Gastroesophageal sphincter (tissue), 4 donors: ENCODE measurements at regions not wholly inside any gene's neighbourhood (a gene's known extent, or its start where the extent isn't known, plus 50 kb on each side); places are given as distances from the start of the nearest gene placed in this dataset.

Experiments used
- ATAC-seq: fragments of 150-250 bp; one replicate; pipeline ENCODE4 v1.9.1; 2016; ENCODE audit warnings: mild to moderate bottlenecking, moderate library complexity
- H3K27ac ChIP-seq, 4 donors: fragments of 200-600 bp; sonication (generic) in 3 of 4; 1 replicate in 3 of 4; 2 replicates in 1 of 4; pipeline ENCODE4 v1.5.1; 2016 to 2019
- H3K27me3 ChIP-seq: fragments of 200-600 bp; sonication (generic); one replicate; pipeline ENCODE4 v1.5.1; 2019
- H3K36me3 ChIP-seq, 2 donors: fragments of 200-600 bp; sonication (generic); one replicate each; pipeline ENCODE4 v1.5.1; 2019; ENCODE audit warnings: control low read depth in 1 of 2
- H3K4me1 ChIP-seq, 3 donors: fragments of 200-600 bp; sonication (generic); 1 replicate in 2 of 3; 2 replicates in 1 of 3; pipeline ENCODE4 v1.5.1; 2016 to 2019; ENCODE audit warnings: control low read depth in 2 of 3
- H3K4me3 ChIP-seq, 2 donors: fragments of 200-600 bp; sonication (generic); one replicate each; pipeline ENCODE4 v1.5.1; 2019; ENCODE audit warnings: mild to moderate bottlenecking in 1 of 2, moderate library complexity in 1 of 2
- H3K9me3 ChIP-seq, 3 donors: fragments of 200-600 bp; sonication (generic); one replicate each; pipeline ENCODE4 v1.5.1; 2017 to 2019; ENCODE audit warnings: control low read depth in 2 of 3
- EP300 ChIP-seq: sonication (generic); formaldehyde crosslinking; IDR thresholded peaks from one replicate; pipeline ENCODE4 v1.6.1; 2017; ENCODE audit warnings: antibody characterized with exemption, mild to moderate bottlenecking
- POLR2A ChIP-seq, 2 donors: fragments of 450-650 bp; IDR thresholded peaks; one replicate each; pipeline ENCODE4 v1.6.1; 2017; ENCODE audit warnings: antibody characterized with exemption in 2 of 2, mild to moderate bottlenecking in 2 of 2, moderate library complexity in 1 of 2
- POLR2AphosphoS5 ChIP-seq: sonication (generic); formaldehyde crosslinking; IDR thresholded peaks from one replicate; pipeline ENCODE4 v1.6.1; 2017; ENCODE audit warnings: antibody characterized with exemption
- WGBS, 2 donors: methylation state at CpG; one replicate each; pipeline ENCODE4 v1.1.5; 2018; ENCODE audit warnings: low coverage in 1 of 2; 5-methylcytosine and 5-hydroxymethylcytosine counted together
- TF ChIP-seq, protein P1 (sequence below), 4 experiments: fragments of 200-600 bp in 2 of 4; fragments of 450-650 bp in 2 of 4; sonication (generic) in 1 of 4; IDR thresholded peaks; one replicate each; pipeline ENCODE4 v1.5.1; 2017 to 2019; ENCODE audit warnings: antibody characterized with exemption in 4 of 4, mild to moderate bottlenecking in 2 of 4, moderate library complexity in 2 of 4

DNA sequence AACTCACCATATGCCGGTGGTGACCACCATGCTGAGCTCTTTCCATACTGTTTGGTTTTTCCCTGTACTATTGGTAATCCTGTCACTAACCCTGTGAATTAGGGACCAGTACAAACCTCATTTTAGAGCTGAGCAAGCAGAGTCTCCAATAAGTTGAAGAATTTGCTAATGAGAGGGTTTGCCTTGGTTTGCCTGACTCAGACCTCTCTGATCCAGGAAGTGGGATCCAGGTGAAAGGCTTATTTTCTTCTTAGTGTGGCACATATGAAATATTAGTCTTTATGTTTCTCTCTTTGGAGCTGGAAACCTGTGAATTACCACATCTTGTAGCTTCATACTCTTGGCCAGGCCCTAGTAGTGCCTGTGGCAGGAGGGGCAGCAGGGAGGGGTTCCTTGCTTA is 114.1 kb upstream of the IGFBP3 start:
- Histone ChIP-seq H3K27me3 (no peaks in the 10 kb centered on the region), H3K4me3 (no peak overlapping the region), H3K27ac (no peak overlapping the region), H3K9me3 (no peaks in the 10 kb centered on the region), H3K4me1 (no peaks in the 10 kb centered on the region), H3K36me3 (no peaks in the 10 kb centered on the region)
- TF ChIP-seq POLR2AphosphoS5 = no peak
- TF ChIP-seq, protein P1, sequence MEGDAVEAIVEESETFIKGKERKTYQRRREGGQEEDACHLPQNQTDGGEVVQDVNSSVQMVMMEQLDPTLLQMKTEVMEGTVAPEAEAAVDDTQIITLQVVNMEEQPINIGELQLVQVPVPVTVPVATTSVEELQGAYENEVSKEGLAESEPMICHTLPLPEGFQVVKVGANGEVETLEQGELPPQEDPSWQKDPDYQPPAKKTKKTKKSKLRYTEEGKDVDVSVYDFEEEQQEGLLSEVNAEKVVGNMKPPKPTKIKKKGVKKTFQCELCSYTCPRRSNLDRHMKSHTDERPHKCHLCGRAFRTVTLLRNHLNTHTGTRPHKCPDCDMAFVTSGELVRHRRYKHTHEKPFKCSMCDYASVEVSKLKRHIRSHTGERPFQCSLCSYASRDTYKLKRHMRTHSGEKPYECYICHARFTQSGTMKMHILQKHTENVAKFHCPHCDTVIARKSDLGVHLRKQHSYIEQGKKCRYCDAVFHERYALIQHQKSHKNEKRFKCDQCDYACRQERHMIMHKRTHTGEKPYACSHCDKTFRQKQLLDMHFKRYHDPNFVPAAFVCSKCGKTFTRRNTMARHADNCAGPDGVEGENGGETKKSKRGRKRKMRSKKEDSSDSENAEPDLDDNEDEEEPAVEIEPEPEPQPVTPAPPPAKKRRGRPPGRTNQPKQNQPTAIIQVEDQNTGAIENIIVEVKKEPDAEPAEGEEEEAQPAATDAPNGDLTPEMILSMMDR (IDR thresholded peaks at IDR 0.05) = no peak
- TF ChIP-seq EP300 = no peak
- TF ChIP-seq POLR2A (IDR thresholded peaks at IDR 0.05) = no peak
- ATAC-seq = no peak
- 88 to 100% methylated on average over 1 of the region's 1 CpG for WGBS, 2 donors

DNA sequence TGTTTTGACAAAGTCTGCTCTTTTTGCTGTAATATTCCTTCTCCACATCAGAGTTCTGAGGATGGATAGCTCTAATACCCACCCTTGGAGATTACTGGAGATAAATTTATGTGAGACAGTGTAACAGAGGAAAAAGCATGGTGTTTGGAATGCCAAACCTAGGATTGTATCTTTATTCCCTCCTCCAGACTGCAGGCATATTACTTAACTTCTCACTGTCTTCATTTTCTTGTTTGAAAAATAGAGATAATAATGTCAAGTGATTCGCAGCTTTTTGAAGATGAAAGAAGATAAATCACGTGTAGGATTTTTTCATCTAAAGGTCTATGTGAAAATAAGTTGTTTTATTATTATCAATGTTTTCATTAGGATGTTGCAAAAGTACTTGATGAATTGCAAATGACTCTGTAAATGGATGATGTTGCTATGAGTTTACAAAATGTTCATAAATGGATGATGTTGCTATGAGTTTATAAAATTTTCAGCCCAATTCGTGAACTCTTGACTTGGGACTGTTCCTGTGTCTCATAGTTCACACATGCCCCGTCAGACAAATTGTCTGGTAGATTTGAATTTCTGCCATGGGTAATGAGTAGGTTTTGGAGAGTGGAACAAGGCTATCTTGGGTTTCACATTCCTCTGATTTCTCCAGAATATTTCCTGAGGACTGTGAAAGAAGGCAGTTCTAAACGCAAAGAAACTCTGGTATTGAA is 113.1 kb upstream of the IGFBP3 start:
- Histone ChIP-seq H3K4me3 (no peak overlapping the region), H3K9me3 (no peaks in the 10 kb centered on the region), H3K27ac (no peak overlapping the region), H3K4me1 (no peaks in the 10 kb centered on the region), H3K36me3 (no peaks in the 10 kb centered on the region), H3K27me3 (no peaks in the 10 kb centered on the region)
- ATAC-seq = no peak
- WGBS, 2 donors = 28 to 42% methylated on average over 5 of the region's 5 CpGs
- TF ChIP-seq POLR2A (IDR thresholded peaks at IDR 0.05) = no peak
- no peak for TF ChIP-seq POLR2AphosphoS5
- TF ChIP-seq, protein P1 (IDR thresholded peaks at IDR 0.05) = no peak
- no peak for TF ChIP-seq EP300

DNA sequence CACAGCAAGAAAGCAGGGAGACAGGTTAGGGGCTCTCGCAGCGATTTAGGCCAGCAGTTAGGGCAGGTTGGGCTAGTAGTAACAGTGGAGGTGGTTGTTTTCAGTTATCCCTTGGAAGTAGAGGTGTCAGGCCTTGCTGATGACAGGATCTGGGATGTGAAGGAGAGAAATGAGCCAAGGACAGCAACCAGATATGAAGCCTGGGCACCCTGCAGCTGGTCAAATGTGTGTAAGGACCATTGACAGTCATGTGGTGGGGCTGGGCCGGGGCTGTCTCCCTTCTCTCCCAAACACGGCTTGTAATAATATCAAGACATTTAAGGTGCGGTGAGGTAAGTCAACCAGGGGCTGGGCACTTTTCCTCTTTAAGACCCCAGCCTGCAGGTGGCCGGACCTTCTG is 112.5 kb upstream of the IGFBP3 start:
- ATAC-seq = no peak
- no peaks in the 10 kb centered on the region for H3K9me3 ChIP-seq
- H3K27ac ChIP-seq = no peak overlapping the region
- TF ChIP-seq EP300 (no peak), POLR2A (IDR thresholded peaks at IDR 0.05) (no peak), POLR2AphosphoS5 (no peak)
- TF ChIP-seq, protein P1 (IDR thresholded peaks at IDR 0.05) = no peak
- H3K27me3 ChIP-seq = no peaks in the 10 kb centered on the region
- H3K4me3 ChIP-seq = no peak overlapping the region
- no peaks in the 10 kb centered on the region for H3K36me3 ChIP-seq
- 94% methylated on average over 5 of the region's 6 CpGs; no CpG with 5 or more reads in 1 of the 2 donors for WGBS, 2 donors
- H3K4me1 ChIP-seq = no peaks in the 10 kb centered on the region

DNA sequence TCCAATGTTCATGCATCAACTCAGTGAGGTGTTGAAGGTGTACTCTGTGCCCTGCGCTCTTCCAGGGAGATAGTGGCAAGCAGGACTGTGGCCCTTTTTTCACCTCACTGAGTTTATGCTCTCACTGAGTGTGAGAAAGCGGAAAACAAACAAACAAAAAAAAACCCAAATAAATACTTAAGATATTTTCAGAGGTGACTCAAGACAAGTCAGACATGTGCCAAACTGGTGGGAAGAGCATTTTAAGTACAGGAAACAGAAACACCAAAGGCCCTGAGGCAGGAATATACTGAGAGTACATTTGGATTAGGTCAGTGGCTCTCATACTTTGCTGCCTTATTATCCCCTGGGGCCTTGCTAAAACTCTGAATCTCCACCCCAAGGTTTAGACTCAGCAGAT is 111.9 kb upstream of the IGFBP3 start:
- Histone ChIP-seq H3K9me3 (no peaks in the 10 kb centered on the region), H3K36me3 (no peaks in the 10 kb centered on the region), H3K4me1 (no peaks in the 10 kb centered on the region), H3K27me3 (no peaks in the 10 kb centered on the region), H3K27ac (no peak overlapping the region), H3K4me3 (no peak overlapping the region)
- TF ChIP-seq, protein P1 (IDR thresholded peaks at IDR 0.05) = no peak
- TF ChIP-seq POLR2A (IDR thresholded peaks at IDR 0.05) (no peak), POLR2AphosphoS5 (no peak), EP300 (no peak)
- ATAC-seq = no peak
- 100% methylated on average over 1 of the region's 2 CpGs for WGBS, 2 donors

DNA sequence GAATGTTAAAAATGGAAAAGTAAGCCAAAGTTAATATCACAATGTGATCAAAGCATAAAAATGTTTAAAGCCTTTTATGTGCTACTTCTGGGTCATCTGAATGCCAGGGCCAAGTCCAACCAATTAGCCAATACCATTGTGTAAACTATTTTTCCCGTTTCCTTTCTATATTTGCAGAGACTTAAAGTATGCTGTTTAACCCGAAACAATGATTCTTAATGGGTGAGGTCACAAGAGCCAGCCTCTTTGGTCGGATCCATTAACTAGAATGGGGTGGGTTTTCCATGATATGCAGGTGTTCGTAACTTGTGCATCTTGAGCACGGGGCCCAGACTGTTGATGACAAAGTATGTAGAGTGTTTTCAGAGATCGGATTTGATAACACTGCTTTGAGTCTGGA is 111.3 kb upstream of the IGFBP3 start:
- no peaks in the 10 kb centered on the region for H3K4me1 ChIP-seq
- no peaks in the 10 kb centered on the region for H3K27me3 ChIP-seq
- TF ChIP-seq POLR2A (IDR thresholded peaks at IDR 0.05) = no peak
- TF ChIP-seq POLR2AphosphoS5 = no peak
- no peak for TF ChIP-seq EP300
- TF ChIP-seq, protein P1 (IDR thresholded peaks at IDR 0.05) = no peak
- 84 to 89% methylated on average over 6 of the region's 6 CpGs for WGBS, 2 donors
- no peak overlapping the region for H3K27ac ChIP-seq
- no peaks in the 10 kb centered on the region for H3K9me3 ChIP-seq
- H3K4me3 ChIP-seq = no peak overlapping the region
- H3K36me3 ChIP-seq = no peaks in the 10 kb centered on the region
- no peak for ATAC-seq
